MM.1S (cell line): ENCODE measurements at regions not wholly inside any gene's neighbourhood (a gene's known extent, or its start where the extent isn't known, plus 50 kb on each side); places are given as distances from the start of the nearest gene placed in this dataset.

Source experiments
- EZH2 ChIP-seq: fragments of 300-600 bp; sonication (generic); optimal IDR thresholded peaks from 2 replicates; pipeline ENCODE3; 2017; ENCODE audit warnings: low read depth, mild to moderate bottlenecking, antibody characterized with exemption, low read length, mixed read lengths
- TF ChIP-seq, protein P1 (sequence below): fragments of 300-600 bp; sonication (generic); IDR thresholded peaks from 2 replicates; pipeline ENCODE4 v1.5.1; 2016; ENCODE audit warnings: antibody characterized with exemption, low read length, mixed read lengths

DNA sequence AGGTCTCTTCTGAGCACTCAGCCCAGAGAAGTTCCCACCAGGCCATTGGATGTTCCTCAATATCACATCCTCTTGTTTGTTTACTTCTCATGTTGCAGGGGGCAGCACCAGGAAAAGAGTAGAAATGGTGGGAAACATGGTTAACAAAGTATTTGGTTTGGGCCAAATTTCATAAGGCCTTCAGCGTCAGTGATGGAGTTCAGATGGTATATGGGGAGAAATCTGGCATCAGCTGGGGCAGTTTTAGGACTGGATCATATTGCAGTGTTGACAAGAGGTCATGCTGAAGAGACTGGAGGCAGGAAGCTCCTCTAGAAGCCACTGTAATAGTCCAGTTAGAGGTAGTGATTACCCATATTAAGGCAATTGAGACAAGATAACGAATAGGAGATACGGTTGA, 200.0 kb downstream of the WDR11 start:
- TF ChIP-seq, protein P1, sequence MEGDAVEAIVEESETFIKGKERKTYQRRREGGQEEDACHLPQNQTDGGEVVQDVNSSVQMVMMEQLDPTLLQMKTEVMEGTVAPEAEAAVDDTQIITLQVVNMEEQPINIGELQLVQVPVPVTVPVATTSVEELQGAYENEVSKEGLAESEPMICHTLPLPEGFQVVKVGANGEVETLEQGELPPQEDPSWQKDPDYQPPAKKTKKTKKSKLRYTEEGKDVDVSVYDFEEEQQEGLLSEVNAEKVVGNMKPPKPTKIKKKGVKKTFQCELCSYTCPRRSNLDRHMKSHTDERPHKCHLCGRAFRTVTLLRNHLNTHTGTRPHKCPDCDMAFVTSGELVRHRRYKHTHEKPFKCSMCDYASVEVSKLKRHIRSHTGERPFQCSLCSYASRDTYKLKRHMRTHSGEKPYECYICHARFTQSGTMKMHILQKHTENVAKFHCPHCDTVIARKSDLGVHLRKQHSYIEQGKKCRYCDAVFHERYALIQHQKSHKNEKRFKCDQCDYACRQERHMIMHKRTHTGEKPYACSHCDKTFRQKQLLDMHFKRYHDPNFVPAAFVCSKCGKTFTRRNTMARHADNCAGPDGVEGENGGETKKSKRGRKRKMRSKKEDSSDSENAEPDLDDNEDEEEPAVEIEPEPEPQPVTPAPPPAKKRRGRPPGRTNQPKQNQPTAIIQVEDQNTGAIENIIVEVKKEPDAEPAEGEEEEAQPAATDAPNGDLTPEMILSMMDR, result no peak
- no peak for TF ChIP-seq EZH2
